Endothelial cell of umbilical vein (primary cell): ENCODE measurements at regions not wholly inside any gene's neighbourhood (a gene's known extent, or its start where the extent isn't known, plus 50 kb on each side); places are given as distances from the start of the nearest gene placed in this dataset.
A peak's percentile ranks its signal among the peaks of the same experiment; 100 is the strongest.

Experiments used
- BruUV-seq: library from RNA; stranded (reverse); fragments of 400-500 nt; replicated peaks from 2 replicates; lab custom pipeline; 2021; lab: Mats Ljungman, UMichigan
- CTCF ChIA-PET: fragments of 300-600, 350-600 bp; sonication (Branson Sonifier 250); formaldehyde crosslinking; loops from one replicate; lab custom pipeline; 2021; ENCODE audit warnings: antibody characterized with exemption, inconsistent platforms; lab: Charles Lee
- POLR2A ChIA-PET: fragments of 300-600, 350-600 bp; sonication (Branson Sonifier 250); formaldehyde crosslinking; loops from one replicate; lab custom pipeline; 2021; ENCODE audit warnings: antibody characterized with exemption, inconsistent platforms; lab: Charles Lee
- DNase-seq: peaks from one replicate; pipeline ENCODE4 v3.0.0-alpha.2; 2011; ENCODE audit warnings: low read depth, low spot score
- FAIRE-seq: peaks from 2 replicates; lab custom pipeline; 2011; peaks lifted over from hg19 to GRCh38; lab: Jason Lieb, UNC
- H2AFZ ChIP-seq: 2 replicates; pipeline ENCODE4 v1.6.0; 2012; ENCODE audit warnings: low read depth, low read length, control low read depth, inconsistent platforms
- H3K27ac ChIP-seq: 2 replicates; pipeline ENCODE4 v1.5.1; 2011; ENCODE audit warnings: low read depth, mild to moderate bottlenecking, control low read depth, low read length, moderate library complexity; ENCODE audit not compliant: insufficient read depth
- H3K27me3 ChIP-seq, 2 experiments: 2 replicates each; pipeline versions ENCODE4 v1.6.0 to v1.6.1; 2011; ENCODE audit warnings: low read length in 2 of 2, mixed read lengths in 1 of 2; ENCODE audit not compliant: control insufficient read depth in 2 of 2, insufficient read depth in 2 of 2
- H3K36me3 ChIP-seq, 2 experiments: 2 replicates in 1 of 2; 3 replicates in 1 of 2; pipeline ENCODE4 v1.5.1; 2011; ENCODE audit warnings: low read length in 2 of 2, mild to moderate bottlenecking in 1 of 2, moderate library complexity in 1 of 2; ENCODE audit not compliant: control insufficient read depth in 2 of 2, insufficient read depth in 2 of 2; ENCODE audit errors: extremely low read depth in 1 of 2
- H3K4me1 ChIP-seq: 3 replicates; pipeline ENCODE4 v1.5.1; 2011; ENCODE audit warnings: mild to moderate bottlenecking, low read length; ENCODE audit not compliant: control insufficient read depth, insufficient read depth; ENCODE audit errors: extremely low read depth
- H3K4me2 ChIP-seq: 2 replicates; pipeline ENCODE4 v1.6.1; 2011; ENCODE audit warnings: low read length, control low read depth, mixed read lengths; ENCODE audit not compliant: insufficient read depth
- H3K4me3 ChIP-seq, 3 experiments: fragments of 200-600 bp in 1 of 3; sonication (generic), shearing (Covaris generic) in 1 of 3; replicated peaks in 1 of 3; 2 replicates each; pipeline ENCODE4 v1.5.1; 2011 to 2016; ENCODE audit warnings: control low read depth in 3 of 3, low read length in 3 of 3, mild to moderate bottlenecking in 2 of 3, inconsistent platforms in 1 of 3, low read depth in 1 of 3, moderate library complexity in 1 of 3; ENCODE audit not compliant: insufficient read depth in 1 of 3
- H3K79me2 ChIP-seq: 2 replicates; pipeline ENCODE4 v1.6.0; 2012; ENCODE audit warnings: low read length, inconsistent platforms; ENCODE audit not compliant: control insufficient read depth, insufficient read depth
- H3K9ac ChIP-seq: replicated peaks from 2 replicates; pipeline ENCODE3; 2011; ENCODE audit warnings: low read length, control low read depth; ENCODE audit not compliant: insufficient read depth; ENCODE audit errors: extremely low read depth
- H3K9me1 ChIP-seq: replicated peaks from 3 replicates; pipeline ENCODE4 v1.6.0; 2011; ENCODE audit warnings: mild to moderate bottlenecking, low read length; ENCODE audit not compliant: control insufficient read depth, insufficient read depth; ENCODE audit errors: extremely low read depth
- H3K9me3 ChIP-seq: replicated peaks from 2 replicates; pipeline ENCODE4 v1.5.1; 2012; ENCODE audit warnings: low read length, inconsistent platforms; ENCODE audit not compliant: control insufficient read depth, insufficient read depth
- H4K20me1 ChIP-seq: replicated peaks from 2 replicates; pipeline ENCODE3; 2011; ENCODE audit warnings: mild to moderate bottlenecking, low read length; ENCODE audit not compliant: control insufficient read depth, insufficient read depth; ENCODE audit errors: extremely low read depth
- CTCF ChIP-seq, 2 donors: IDR thresholded peaks; 1 replicate in 1 of 2; 2 replicates in 1 of 2; pipeline ENCODE4 v1.5.1; 2011; ENCODE audit warnings: low read length in 2 of 2, mild to moderate bottlenecking in 2 of 2, moderate library complexity in 2 of 2, control low read depth in 1 of 2, inconsistent platforms in 1 of 2, low read depth in 1 of 2; ENCODE audit not compliant: insufficient read depth in 1 of 2; ENCODE audit errors: extremely low read depth in 1 of 2
- EZH2 ChIP-seq: IDR thresholded peaks from 2 replicates; pipeline ENCODE4 v1.6.1; 2012; ENCODE audit warnings: borderline replicate concordance, low read depth, mild to moderate bottlenecking, moderate library complexity, low read length, inconsistent platforms; ENCODE audit not compliant: severe bottlenecking
- FOS ChIP-seq: IDR thresholded peaks from 2 replicates; pipeline ENCODE4 v1.6.1; 2011; ENCODE audit warnings: mild to moderate bottlenecking, low read length, moderate library complexity, borderline replicate concordance; ENCODE audit not compliant: insufficient read depth
- GATA2 ChIP-seq: IDR thresholded peaks from 2 replicates; pipeline ENCODE4 v1.7.0; 2011; ENCODE audit warnings: low read depth, mild to moderate bottlenecking, moderate library complexity, mixed read lengths, low read length; ENCODE audit not compliant: insufficient read length, insufficient read depth
- JUN ChIP-seq: IDR thresholded peaks from 2 replicates; pipeline ENCODE4 v1.6.1; 2011; ENCODE audit warnings: borderline replicate concordance, low read depth; ENCODE audit not compliant: insufficient read length, insufficient read depth
- MYC ChIP-seq: IDR thresholded peaks from one replicate; pipeline ENCODE4 v1.6.1; 2011; ENCODE audit warnings: mild to moderate bottlenecking, low read depth, low read length
- POLR2A ChIP-seq: IDR thresholded peaks from 2 replicates; pipeline ENCODE4 v1.6.1; 2012; ENCODE audit warnings: low read depth, mild to moderate bottlenecking, control low read depth, low read length
- POLR2AphosphoS5 ChIP-seq: IDR thresholded peaks from 2 replicates; pipeline ENCODE4 v1.6.1; 2012; ENCODE audit warnings: low read depth, mild to moderate bottlenecking, control low read depth, low read length, moderate library complexity; ENCODE audit not compliant: insufficient read depth
- dilution Hi-C: fragments of 300-500 bp; cut with MboI; formaldehyde crosslinking; loops from one replicate; pipeline ENCODE4 v1.15.0; 2019; ENCODE audit warnings: low sequenced_read_pairs; ENCODE audit not compliant: extremely low pct_ligation_motif_present
- intact Hi-C: fragments of 100-400 bp; cut with micrococcal nuclease; formaldehyde crosslinking; loops from one replicate; pipeline ENCODE4 v1.10.0; 2022
- TF ChIP-seq, protein P1 (sequence below): IDR thresholded peaks from 2 replicates; pipeline ENCODE4 v1.6.1; 2011; ENCODE audit not compliant: insufficient read depth, insufficient read length

GRCh38 chr2:189328848-189329245 is 112.4 kb upstream of the WDR75 start:
- BruUV-seq = no TSS peak
- Histone ChIP-seq H3K4me3 (peak overlapping the region in 1 of 3 experiments; percentile 7), H3K27me3 (no peaks in the 10 kb centered on the region), H3K9me3 (no peaks in the 10 kb centered on the region), H3K9ac (peak overlapping the region; percentile 21), H3K4me1 (peaks cover 16% of the 10 kb centered on the region), H3K4me2 (peak overlapping the region; percentile 86), H4K20me1 (no peaks in the 10 kb centered on the region), H3K9me1 (no peaks in the 10 kb centered on the region), H2AFZ (peak overlapping the region; percentile 73), H3K79me2 (no peaks in the 10 kb centered on the region), H3K36me3 (no peaks in the 10 kb centered on the region), H3K27ac (peak overlapping the region; percentile 55)
- intact Hi-C loops (no loop called here), dilution Hi-C loops (no loop called here)
- FAIRE-seq (peak; percentile 80), DNase-seq (peak; percentile 93)
- POLR2A ChIA-PET = no interaction called here
- CTCF ChIA-PET = interaction anchor here (0.7 to 2.1 kb wide), 4 partner anchors 42 to 214 kb away, joined by 3 to 9 read pairs (median 4); no protein-coding TSS in a partner anchor
- TF ChIP-seq EZH2 (no peak), CTCF (IDR thresholded peaks at IDR 0.05; ENCODE audit: extremely low read depth in 1 of 2, insufficient read depth in 1 of 2, low read depth in 1 of 2, low read length in 2 of 2) (no peak), POLR2A (no peak), GATA2 (peak; percentile 46), POLR2AphosphoS5 (peak; percentile 38), MYC (no peak), FOS (peak; percentile 97), JUN (peak; percentile 41)
- TF ChIP-seq, protein P1, sequence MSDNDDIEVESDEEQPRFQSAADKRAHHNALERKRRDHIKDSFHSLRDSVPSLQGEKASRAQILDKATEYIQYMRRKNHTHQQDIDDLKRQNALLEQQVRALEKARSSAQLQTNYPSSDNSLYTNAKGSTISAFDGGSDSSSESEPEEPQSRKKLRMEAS = no peak
